Keratinocyte (primary cell): ENCODE measurements at regions not wholly inside any gene's neighbourhood (a gene's known extent, or its start where the extent isn't known, plus 50 kb on each side); places are given as distances from the start of the nearest gene placed in this dataset.

Source experiments
- DNase-seq: peaks from one replicate; pipeline ENCODE4 v3.0.0-alpha.2; 2011; ENCODE audit warnings: low read depth, missing footprints, low spot score
- FAIRE-seq: peaks from 2 replicates; lab custom pipeline; 2011; peaks lifted over from hg19 to GRCh38; lab: Jason Lieb, UNC
- H2AFZ ChIP-seq: 2 replicates; pipeline ENCODE4 v1.6.0; 2012; ENCODE audit warnings: low read length, control low read depth, inconsistent platforms; ENCODE audit not compliant: control insufficient read depth
- H3K27ac ChIP-seq: 2 replicates; pipeline ENCODE4 v1.5.1; 2011; ENCODE audit warnings: low read length; ENCODE audit not compliant: control insufficient read depth, insufficient read depth
- H3K27me3 ChIP-seq: 3 replicates; pipeline ENCODE4 v1.6.0; 2011; ENCODE audit warnings: low read length; ENCODE audit not compliant: control insufficient read depth, insufficient read depth; ENCODE audit errors: extremely low read depth
- H3K36me3 ChIP-seq, 2 experiments: 2 replicates in 1 of 2; 3 replicates in 1 of 2; pipeline ENCODE4 v1.5.1; 2011; ENCODE audit warnings: low read length in 2 of 2, mild to moderate bottlenecking in 1 of 2; ENCODE audit not compliant: control insufficient read depth in 2 of 2, insufficient read depth in 2 of 2; ENCODE audit errors: extremely low read depth in 1 of 2
- H3K4me1 ChIP-seq: 3 replicates; pipeline ENCODE4 v1.5.1; 2011; ENCODE audit warnings: low read length; ENCODE audit not compliant: control insufficient read depth, insufficient read depth; ENCODE audit errors: extremely low read depth
- H3K4me2 ChIP-seq: 3 replicates; pipeline ENCODE4 v1.6.0; 2011; ENCODE audit warnings: low read depth, low read length; ENCODE audit not compliant: control insufficient read depth, insufficient read depth; ENCODE audit errors: extremely low read depth
- H3K4me3 ChIP-seq, 3 experiments: fragments of 200-600 bp in 1 of 3; sonication (generic) in 1 of 3; 2 replicates in 2 of 3; 3 replicates in 1 of 3; pipeline ENCODE4 v1.5.1; 2011 to 2016; ENCODE audit warnings: low read length in 3 of 3, mild to moderate bottlenecking in 3 of 3, control low read depth in 2 of 3, inconsistent platforms in 1 of 3, low read depth in 1 of 3, mixed read lengths in 1 of 3, mixed run types in 1 of 3, moderate library complexity in 1 of 3; ENCODE audit not compliant: control insufficient read depth in 2 of 3, insufficient read depth in 2 of 3; ENCODE audit errors: extremely low read depth in 1 of 3
- H3K79me2 ChIP-seq: 2 replicates; pipeline ENCODE4 v1.6.0; 2012; ENCODE audit warnings: low read length; ENCODE audit not compliant: control insufficient read depth, insufficient read depth
- H3K9ac ChIP-seq: 3 replicates; pipeline ENCODE4 v1.6.0; 2011; ENCODE audit warnings: low read length; ENCODE audit not compliant: control insufficient read depth, insufficient read depth; ENCODE audit errors: extremely low read depth
- H3K9me1 ChIP-seq: 3 replicates; pipeline ENCODE4 v1.6.0; 2011; ENCODE audit warnings: low read length; ENCODE audit not compliant: control insufficient read depth, insufficient read depth; ENCODE audit errors: extremely low read depth
- H3K9me3 ChIP-seq: 2 replicates; pipeline ENCODE4 v1.5.1; 2012; ENCODE audit warnings: low read depth, low read length; ENCODE audit not compliant: control insufficient read depth
- H4K20me1 ChIP-seq: 3 replicates; pipeline ENCODE4 v1.6.0; 2011; ENCODE audit warnings: low read length; ENCODE audit not compliant: control insufficient read depth, insufficient read depth; ENCODE audit errors: extremely low read depth
- EZH2 ChIP-seq: IDR thresholded peaks from one replicate; pipeline ENCODE4 v1.6.1; 2012; ENCODE audit warnings: inconsistent platforms, mild to moderate bottlenecking, low read length, moderate library complexity
- dilution Hi-C: fragments of 300-500 bp; cut with MboI; formaldehyde crosslinking; loops from one replicate; pipeline ENCODE4 v1.7.0; 2020; ENCODE audit warnings: low sequenced_read_pairs; ENCODE audit not compliant: extremely low pct_ligation_motif_present
- TF ChIP-seq, protein P1 (sequence below), 3 experiments: IDR thresholded peaks in 1 of 3; conservative IDR thresholded peaks in 1 of 3; optimal IDR thresholded peaks in 1 of 3; 2 replicates in 2 of 3; 3 replicates in 1 of 3; pipeline versions ENCODE3 to v1.5.1; 2011; ENCODE audit warnings: low read length in 3 of 3, mild to moderate bottlenecking in 3 of 3, moderate library complexity in 2 of 3, control low read depth in 1 of 3, inconsistent platforms in 1 of 3; ENCODE audit not compliant: insufficient read depth in 2 of 3; ENCODE audit errors: extremely low read depth in 1 of 3

DNA sequence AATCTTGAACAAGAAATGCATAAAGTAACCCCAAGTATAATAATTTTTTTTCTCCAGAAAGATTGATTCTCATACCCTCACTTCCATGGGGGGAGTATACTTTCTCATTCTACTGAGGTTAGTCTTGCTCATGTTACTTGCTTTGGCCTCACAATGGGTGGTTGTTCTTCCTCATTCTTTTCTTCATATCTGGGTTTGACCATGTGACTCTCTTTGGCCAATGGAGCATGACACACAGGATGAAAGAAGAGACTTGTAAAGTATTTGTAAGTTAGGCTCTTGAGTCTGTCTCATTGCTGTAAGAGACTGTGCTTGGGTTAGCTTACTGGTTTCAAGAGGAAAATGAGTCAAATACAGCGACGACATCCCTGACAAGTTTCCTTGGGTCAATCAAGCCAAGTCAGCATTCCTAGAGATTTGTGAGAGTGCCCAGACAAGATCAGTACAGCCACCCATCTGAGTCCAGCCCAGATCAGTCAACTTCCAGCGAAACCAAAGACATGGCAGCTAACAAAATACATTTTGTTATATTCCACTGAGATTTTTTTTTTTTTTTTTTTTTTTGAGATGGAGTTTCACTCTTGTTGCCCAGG, 970.2 kb downstream of the BCL11A start:
- H3K27ac ChIP-seq = no peak overlapping the region
- no peak overlapping the region for H3K9ac ChIP-seq
- DNase-seq = no peak
- no peak overlapping the region for H3K4me2 ChIP-seq
- no peaks in the 10 kb centered on the region for H3K79me2 ChIP-seq
- no peaks in the 10 kb centered on the region for H3K36me3 ChIP-seq
- no peak overlapping the region for H2AFZ ChIP-seq
- H4K20me1 ChIP-seq = no peaks in the 10 kb centered on the region
- H3K9me3 ChIP-seq = no peaks in the 10 kb centered on the region
- dilution Hi-C loops = no loop called here
- no peak for TF ChIP-seq EZH2
- TF ChIP-seq, protein P1, sequence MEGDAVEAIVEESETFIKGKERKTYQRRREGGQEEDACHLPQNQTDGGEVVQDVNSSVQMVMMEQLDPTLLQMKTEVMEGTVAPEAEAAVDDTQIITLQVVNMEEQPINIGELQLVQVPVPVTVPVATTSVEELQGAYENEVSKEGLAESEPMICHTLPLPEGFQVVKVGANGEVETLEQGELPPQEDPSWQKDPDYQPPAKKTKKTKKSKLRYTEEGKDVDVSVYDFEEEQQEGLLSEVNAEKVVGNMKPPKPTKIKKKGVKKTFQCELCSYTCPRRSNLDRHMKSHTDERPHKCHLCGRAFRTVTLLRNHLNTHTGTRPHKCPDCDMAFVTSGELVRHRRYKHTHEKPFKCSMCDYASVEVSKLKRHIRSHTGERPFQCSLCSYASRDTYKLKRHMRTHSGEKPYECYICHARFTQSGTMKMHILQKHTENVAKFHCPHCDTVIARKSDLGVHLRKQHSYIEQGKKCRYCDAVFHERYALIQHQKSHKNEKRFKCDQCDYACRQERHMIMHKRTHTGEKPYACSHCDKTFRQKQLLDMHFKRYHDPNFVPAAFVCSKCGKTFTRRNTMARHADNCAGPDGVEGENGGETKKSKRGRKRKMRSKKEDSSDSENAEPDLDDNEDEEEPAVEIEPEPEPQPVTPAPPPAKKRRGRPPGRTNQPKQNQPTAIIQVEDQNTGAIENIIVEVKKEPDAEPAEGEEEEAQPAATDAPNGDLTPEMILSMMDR (optimal IDR thresholded peaks at IDR 0.05 in 1 of 3, IDR thresholded peaks at IDR 0.05 in 1 of 3, conservative IDR thresholded peaks at IDR 0.05 in 1 of 3; ENCODE audit: extremely low read depth in 1 of 3, insufficient read depth in 2 of 3, low read length in 3 of 3) = no peak
- no peak for FAIRE-seq
- H3K4me3 ChIP-seq = no peak overlapping the region
- no peaks in the 10 kb centered on the region for H3K27me3 ChIP-seq
- no peaks in the 10 kb centered on the region for H3K9me1 ChIP-seq
- no peaks in the 10 kb centered on the region for H3K4me1 ChIP-seq

DNA sequence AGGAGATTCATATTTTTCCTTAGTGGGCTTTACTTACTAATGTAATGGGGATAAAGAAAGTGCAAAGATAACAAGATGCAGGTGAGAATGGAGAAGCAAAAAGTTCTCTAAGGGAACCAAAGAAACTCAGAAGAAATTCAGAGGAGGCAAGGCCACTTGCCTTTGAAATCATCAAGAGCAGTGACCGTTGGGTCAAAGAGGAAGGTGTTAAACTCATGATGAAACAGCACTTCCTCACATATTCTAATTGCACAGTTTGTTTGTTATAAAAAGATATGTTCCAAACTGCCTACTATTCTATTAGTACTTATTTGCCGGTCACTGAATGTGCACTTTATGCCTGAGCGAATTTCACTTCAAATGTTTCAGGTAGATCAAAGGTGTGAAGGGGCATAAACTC, 975.1 kb downstream of the BCL11A start:
- Histone ChIP-seq H2AFZ (no peak overlapping the region), H3K4me2 (no peak overlapping the region), H3K79me2 (no peaks in the 10 kb centered on the region), H3K27me3 (no peaks in the 10 kb centered on the region), H3K9me1 (no peaks in the 10 kb centered on the region), H3K9ac (no peak overlapping the region), H3K27ac (no peak overlapping the region), H4K20me1 (no peaks in the 10 kb centered on the region), H3K9me3 (no peaks in the 10 kb centered on the region), H3K36me3 (no peaks in the 10 kb centered on the region), H3K4me3 (no peak overlapping the region), H3K4me1 (no peaks in the 10 kb centered on the region)
- TF ChIP-seq, protein P1 (optimal IDR thresholded peaks at IDR 0.05 in 1 of 3, IDR thresholded peaks at IDR 0.05 in 1 of 3, conservative IDR thresholded peaks at IDR 0.05 in 1 of 3; ENCODE audit: extremely low read depth in 1 of 3, insufficient read depth in 2 of 3, low read length in 3 of 3) = no peak
- no peak for TF ChIP-seq EZH2
- dilution Hi-C loops = no loop called here
- FAIRE-seq = no peak
- DNase-seq = no peak
